K562 (cell line): ENCODE measurements at regions not wholly inside any gene's neighbourhood (a gene's known extent, or its start where the extent isn't known, plus 50 kb on each side); places are given as distances from the start of the nearest gene placed in this dataset.

ENCODE experiments used
- ATAC-seq: fragments of 200-7000 bp; cut with Tn5 transposase; 3 replicates; pipeline ENCODE4 v1.9.1; 2020; ENCODE audit warnings: moderate library complexity
- BruUV-seq: library from RNA; stranded (reverse); fragments of 400-500 nt; replicated peaks from 2 replicates; lab custom pipeline; 2021; lab: Mats Ljungman, UMichigan
- CTCF ChIA-PET: fragments of 300-600 bp; formaldehyde crosslinking; extraction: SDS; loops from one replicate; lab custom pipeline; 2021; ENCODE audit warnings: low intra/inter-chr PET ratio; lab: Yijun Ruan, JAX
- POLR2A ChIA-PET: fragments of 300-600, 350-650 bp; sonication (Branson Sonifier 250); formaldehyde crosslinking; extraction: SDS; loops from one replicate; lab custom pipeline; 2021; ENCODE audit warnings: antibody characterized with exemption, inconsistent platforms; lab: Yijun Ruan, JAX
- DNase-seq, 4 experiments: peaks; one replicate each; pipeline versions ENCODE4 v3.0.0 to v3.0.0-alpha.2; 2011 to 2018; ENCODE audit warnings: low spot score in 3 of 4, mixed read lengths in 3 of 4; ENCODE audit errors: extremely low read depth in 1 of 4
- FAIRE-seq: peaks from 2 replicates; lab custom pipeline; 2011; peaks lifted over from hg19 to GRCh38; lab: Jason Lieb, UNC
- H2AFZ ChIP-seq: 2 replicates; pipeline ENCODE4 v1.6.0; 2011; ENCODE audit warnings: low read depth, low read length, control low read depth, inconsistent platforms
- H3K27ac ChIP-seq: fragments of 200-600 bp; 3 replicates; pipeline ENCODE4 v1.8.0; 2011; ENCODE audit warnings: low read depth, mild to moderate bottlenecking, control low read depth, inconsistent platforms, low read length, moderate library complexity, mixed read lengths; ENCODE audit errors: extremely low read depth
- H3K27me3 ChIP-seq, 2 experiments: fragments of 300-600 bp in 1 of 2; 2 replicates in 1 of 2; 3 replicates in 1 of 2; pipeline versions ENCODE4 v1.6.0 to v1.8.0; 2011; ENCODE audit warnings: inconsistent platforms in 2 of 2, low read length in 2 of 2, mild to moderate bottlenecking in 1 of 2, mixed read lengths in 1 of 2, moderate library complexity in 1 of 2; ENCODE audit not compliant: control insufficient read depth in 2 of 2, insufficient read depth in 2 of 2
- H3K36me3 ChIP-seq: fragments of 300-600 bp; 3 replicates; pipeline ENCODE4 v1.8.0; 2011; ENCODE audit warnings: mild to moderate bottlenecking, low read length, inconsistent platforms; ENCODE audit not compliant: control insufficient read depth, insufficient read depth
- H3K4me1 ChIP-seq, 2 experiments: fragments of 200-600 bp in 1 of 2; replicated peaks in 1 of 2; 2 replicates in 1 of 2; 3 replicates in 1 of 2; pipeline versions ENCODE4 v1.5.1 to v1.8.0; 2011; ENCODE audit warnings: inconsistent platforms in 2 of 2, low read length in 2 of 2, mild to moderate bottlenecking in 1 of 2, mixed read lengths in 1 of 2, moderate library complexity in 1 of 2; ENCODE audit not compliant: control insufficient read depth in 2 of 2, insufficient read depth in 2 of 2
- H3K4me2 ChIP-seq: 2 replicates; pipeline ENCODE4 v1.6.1; 2011; ENCODE audit warnings: low read length, control low read depth, inconsistent platforms, mixed read lengths; ENCODE audit not compliant: insufficient read depth
- H3K4me3 ChIP-seq: fragments of 200-600 bp; sonication (generic), shearing (Covaris generic); 2 replicates; pipeline ENCODE4 v1.5.1; 2016; ENCODE audit warnings: control low read depth, inconsistent platforms
- H3K79me2 ChIP-seq: fragments of 200-600 bp; 3 replicates; pipeline ENCODE4 v1.8.0; 2011; ENCODE audit warnings: low read length, inconsistent platforms; ENCODE audit not compliant: control insufficient read depth, insufficient read depth
- H3K9ac ChIP-seq, 2 experiments: 2 replicates each; pipeline versions ENCODE4 v1.6.0 to v1.6.1; 2011; ENCODE audit warnings: low read depth in 2 of 2, low read length in 2 of 2, control low read depth in 1 of 2, inconsistent platforms in 1 of 2, mild to moderate bottlenecking in 1 of 2, mixed read lengths in 1 of 2; ENCODE audit not compliant: insufficient read depth in 1 of 2
- H3K9me1 ChIP-seq: one replicate; pipeline ENCODE4 v1.6.0; 2011; ENCODE audit warnings: inconsistent platforms, mild to moderate bottlenecking, low read length, moderate library complexity; ENCODE audit not compliant: control insufficient read depth, insufficient read depth
- H3K9me3 ChIP-seq: replicated peaks from 2 replicates; pipeline ENCODE4 v1.5.1; 2011; ENCODE audit warnings: low read depth, low read length, inconsistent platforms; ENCODE audit not compliant: control insufficient read depth, insufficient read depth
- H4K20me1 ChIP-seq: replicated peaks from 2 replicates; pipeline ENCODE4 v1.6.1; 2011; ENCODE audit warnings: low read length, inconsistent platforms, mixed read lengths; ENCODE audit not compliant: control insufficient read depth, insufficient read depth
- CEBPB ChIP-seq: fragments of 450-650 bp; IDR thresholded peaks from 2 replicates; pipeline ENCODE4 v1.6.1; 2016; ENCODE audit warnings: missing genetic modification characterization, missing compliant biosample characterization
- CXXC5 ChIP-seq: fragments of 250-450 bp; sonication (Bioruptor Pico); IDR thresholded peaks from 2 replicates; pipeline ENCODE4 v1.8.0; 2022; ENCODE audit warnings: inconsistent platforms, mild to moderate bottlenecking, moderate library complexity
- DIDO1 ChIP-seq: fragments of 450-650 bp; IDR thresholded peaks from 2 replicates; pipeline ENCODE4 v1.6.1; 2016; ENCODE audit warnings: low read depth, missing biosample characterization, missing genetic modification characterization
- E2F6 ChIP-seq, 2 experiments: IDR thresholded peaks; 2 replicates each; pipeline ENCODE4 v1.6.1; 2011; ENCODE audit warnings: borderline replicate concordance in 1 of 2, control low read depth in 1 of 2, low read depth in 1 of 2, low read length in 1 of 2, mild to moderate bottlenecking in 1 of 2, mixed read lengths in 1 of 2, moderate library complexity in 1 of 2; ENCODE audit not compliant: insufficient read depth in 1 of 2, insufficient read length in 1 of 2, poor library complexity in 1 of 2, severe bottlenecking in 1 of 2; ENCODE audit errors: extremely low read depth in 1 of 2
- ESRRA ChIP-seq: fragments of 450-650 bp; IDR thresholded peaks from 2 replicates; pipeline ENCODE4 v1.6.1; 2014; ENCODE audit warnings: low read depth, mild to moderate bottlenecking, moderate library complexity, borderline replicate concordance
- HDAC3 ChIP-seq: fragments of 450-650 bp; IDR thresholded peaks from 2 replicates; pipeline ENCODE4 v1.6.1; 2018; ENCODE audit warnings: borderline replicate concordance, mild to moderate bottlenecking, moderate library complexity; ENCODE audit not compliant: partially characterized antibody
- IRF2 ChIP-seq: sonication (generic); formaldehyde crosslinking; IDR thresholded peaks from 2 replicates; pipeline ENCODE4 v1.8.1; 2022; ENCODE audit warnings: mild to moderate bottlenecking, missing genetic modification reagents
- MAFG ChIP-seq: fragments of 450-650 bp; conservative IDR thresholded peaks from 2 replicates; pipeline ENCODE4 v1.6.1; 2016; ENCODE audit warnings: missing genetic modification characterization, missing compliant biosample characterization
- NRF1 ChIP-seq, 2 experiments: fragments of 450-650 bp; IDR thresholded peaks in 1 of 2; conservative IDR thresholded peaks in 1 of 2; 2 replicates each; pipeline ENCODE4 v1.6.1; 2014; ENCODE audit warnings: mild to moderate bottlenecking in 2 of 2
- PCBP1 ChIP-seq: fragments of 200-400 bp; formaldehyde crosslinking; IDR thresholded peaks from 2 replicates; pipeline ENCODE4 v1.6.1; 2018; ENCODE audit warnings: mild to moderate bottlenecking, low read depth, low read length; ENCODE audit not compliant: poor library complexity, severe bottlenecking
- POLR2A ChIP-seq: fragments of 450-650 bp; conservative IDR thresholded peaks from 2 replicates; pipeline ENCODE4 v1.6.1; 2016
- POLR2H ChIP-seq: IDR thresholded peaks from 2 replicates; pipeline ENCODE4 v1.6.1; 2016; ENCODE audit warnings: missing genetic modification characterization, low read depth, mild to moderate bottlenecking, control low read depth, missing compliant biosample characterization, moderate library complexity
- TARDBP ChIP-seq: fragments of 450-650 bp; IDR thresholded peaks from 2 replicates; pipeline ENCODE4 v1.6.1; 2016
- UBTF ChIP-seq, 2 experiments: IDR thresholded peaks; 2 replicates each; pipeline ENCODE4 v1.6.1; 2012; ENCODE audit warnings: improper control_type of control experiment in 2 of 2, low read depth in 2 of 2, low read length in 2 of 2, borderline replicate concordance in 1 of 2
- ZFP30 ChIP-seq: fragments of 250-450 bp; sonication (Bioruptor Pico); IDR thresholded peaks from 2 replicates; pipeline ENCODE4 v1.8.0; 2022; ENCODE audit warnings: moderate library complexity, mild to moderate bottlenecking, inconsistent platforms, borderline replicate concordance
- ZNF436 ChIP-seq: fragments of 250-450, 450-650 bp; sonication (Bioruptor Pico); formaldehyde crosslinking; IDR thresholded peaks from 2 replicates; pipeline ENCODE4 v1.7.0; 2020; ENCODE audit warnings: mild to moderate bottlenecking
- ZNF57 ChIP-seq: fragments of 450-650 bp; formaldehyde crosslinking; IDR thresholded peaks from 2 replicates; pipeline ENCODE4 v1.4.0; 2020; ENCODE audit warnings: mild to moderate bottlenecking, moderate library complexity
- ZNF583 ChIP-seq: fragments of 250-450 bp; sonication (Bioruptor Pico); IDR thresholded peaks from 2 replicates; pipeline ENCODE4 v1.4.0; 2020
- WGBS: fragments of 100-300 bp; shearing (Covaris generic); methylation state at CpG from one replicate; pipeline ENCODE4 v1.1.6; 2016; ENCODE audit warnings: low coverage, mixed read lengths; ENCODE audit not compliant: insufficient coverage; ENCODE audit errors: missing lambda C conversion rate; 5-methylcytosine and 5-hydroxymethylcytosine counted together
- in situ Hi-C: fragments of 300-500 bp; cut with MboI; formaldehyde crosslinking; loops from 4 replicates; pipeline ENCODE4 v1.15.0; 2018; ENCODE audit warnings: inconsistent platforms, mixed read lengths
- intact Hi-C: fragments of 100-400 bp; cut with micrococcal nuclease; formaldehyde crosslinking; loops from 2 replicates; pipeline ENCODE4 v1.14.2; 2022

- ATAC-seq: no peak
- Histone ChIP-seq H2AFZ (no peak overlapping the region), H3K27ac (no peak overlapping the region), H3K4me1 (no peaks in the 10 kb centered on the region), H3K27me3 (no peaks in the 10 kb centered on the region), H3K9ac (no peak overlapping the region)
- no TSS peak for BruUV-seq
- no peak for TF ChIP-seq ZFP30 (CRISPR knock-in tag)
- TF ChIP-seq ZNF436 (CRISPR knock-in tag): no peak
- TF ChIP-seq CEBPB (tag): no peak
- no peak for TF ChIP-seq POLR2A
- TF ChIP-seq MAFG (tag): no peak
- no peak for TF ChIP-seq ZNF583 (CRISPR knock-in tag)
- TF ChIP-seq CXXC5 (CRISPR knock-in tag): no peak
- TF ChIP-seq PCBP1: no peak
- no peak for TF ChIP-seq E2F6 (IDR thresholded peaks at IDR 0.05; ENCODE audit: borderline replicate concordance in 1 of 2, extremely low read depth in 1 of 2, insufficient read depth in 1 of 2, insufficient read length in 1 of 2, low read depth in 1 of 2, low read length in 1 of 2, poor library complexity in 1 of 2, severe bottlenecking in 1 of 2)
- no peak for TF ChIP-seq ESRRA
- no peak for TF ChIP-seq UBTF (IDR thresholded peaks at IDR 0.05; ENCODE audit: borderline replicate concordance in 1 of 2, low read depth in 2 of 2, low read length in 2 of 2)
- TF ChIP-seq IRF2 (CRISPR knock-in tag): no peak
- TF ChIP-seq ZNF57 (CRISPR knock-in tag): no peak
- TF ChIP-seq POLR2H (tag): no peak
- TF ChIP-seq DIDO1: no peak
- TF ChIP-seq NRF1 (conservative IDR thresholded peaks at IDR 0.05 in 1 of 2, IDR thresholded peaks at IDR 0.05 in 1 of 2): no peak
- no peak for TF ChIP-seq TARDBP
- TF ChIP-seq HDAC3: no peak
- TF ChIP-seq, all 486 proteins: peak for 0
- ChIA-PET POLR2A (interaction anchor here (0.6 kb wide), 1 partner anchor 35 kb away, joined by 3 read pairs; no protein-coding TSS in a partner anchor), CTCF (no interaction called here)
- FAIRE-seq (no peak), DNase-seq (no peak)
- Histone ChIP-seq H3K36me3 (no peaks in the 10 kb centered on the region), H3K79me2 (no peaks in the 10 kb centered on the region), H3K9me1 (no peaks in the 10 kb centered on the region), H3K4me3 (no peak overlapping the region), H3K4me2 (no peak overlapping the region), H3K9me3 (no peaks in the 10 kb centered on the region), H4K20me1 (no peaks in the 10 kb centered on the region)
- intact Hi-C loops (no loop called here), in situ Hi-C loops (no loop called here)
- 4% methylated on average over 2 of the region's 2 CpGs for WGBS
Observed at GRCh38 chr13:60969656-60970055, 446.0 kb downstream of the PCDH20 start.
